22Rv1 (cell line): ENCODE measurements at regions not wholly inside any gene's neighbourhood (a gene's known extent, or its start where the extent isn't known, plus 50 kb on each side); places are given as distances from the start of the nearest gene placed in this dataset.

Experiments used
- CTCF ChIP-seq: fragments of 450-650 bp; IDR thresholded peaks from 2 replicates; pipeline ENCODE4 v1.5.1; 2017; ENCODE audit warnings: mild to moderate bottlenecking
- ZFX ChIP-seq: fragments of 450-650 bp; IDR thresholded peaks from 2 replicates; pipeline ENCODE4 v1.6.1; 2017; ENCODE audit warnings: antibody characterized with exemption, borderline replicate concordance

- TF ChIP-seq CTCF (no peak), ZFX (no peak)
Measured at GRCh38 chr14:71745072-71745471, 187.2 kb upstream of the RGS6 start.
